Astrocyte of the cerebellum (primary cell): ENCODE measurements at regions not wholly inside any gene's neighbourhood (a gene's known extent, or its start where the extent isn't known, plus 50 kb on each side); places are given as distances from the start of the nearest gene placed in this dataset.

Source experiments
- DNase-seq: peaks from one replicate; pipeline ENCODE4 v3.0.0-alpha.2; 2011; ENCODE audit warnings: low read depth
- H3K4me3 ChIP-seq: 2 replicates; pipeline ENCODE4 v1.5.1; 2011; ENCODE audit warnings: mild to moderate bottlenecking, low read depth, low read length, moderate library complexity
- CTCF ChIP-seq: IDR thresholded peaks from 2 replicates; pipeline ENCODE4 v1.5.1; 2012; ENCODE audit warnings: low read length, low read depth, moderate library complexity, mild to moderate bottlenecking; ENCODE audit errors: missing control alignments
- in situ Hi-C: cut with HindIII; loops from 2 replicates; pipeline ENCODE4 v1.10.0; 2017; ENCODE audit warnings: low sequenced_read_pairs

- no peak overlapping the region for H3K4me3 ChIP-seq
- no peak for TF ChIP-seq CTCF
- no peak for DNase-seq
- in situ Hi-C loops: no loop called here
These were observed 293.3 kb upstream of the GRIA3 start for GRCh38 chrX:122890729-122891128.

GRCh38 chrX:122906726-122907125 lies 277.4 kb upstream of the GRIA3 start:
- no peak for TF ChIP-seq CTCF
- DNase-seq: no peak
- no peak overlapping the region for H3K4me3 ChIP-seq
- in situ Hi-C loops: no loop called here

GRCh38 chrX:122907375-122907774 lies 276.7 kb upstream of the GRIA3 start:
- DNase-seq: no peak
- no peak overlapping the region for H3K4me3 ChIP-seq
- in situ Hi-C loops: no loop called here
- no peak for TF ChIP-seq CTCF

- in situ Hi-C loops: no loop called here
- no peak for DNase-seq
- H3K4me3 ChIP-seq: no peak overlapping the region
- no peak for TF ChIP-seq CTCF
These were observed 273.4 kb upstream of the GRIA3 start for GRCh38 chrX:122910697-122911096.

GRCh38 chrX:122913134-122913533 lies 270.9 kb upstream of the GRIA3 start:
- in situ Hi-C loops: no loop called here
- no peak for DNase-seq
- TF ChIP-seq CTCF: no peak
- no peak overlapping the region for H3K4me3 ChIP-seq

GRCh38 chrX:122913764-122914163 lies 270.3 kb upstream of the GRIA3 start:
- no peak overlapping the region for H3K4me3 ChIP-seq
- in situ Hi-C loops: no loop called here
- no peak for DNase-seq
- TF ChIP-seq CTCF: no peak

GRCh38 chrX:122914256-122914655 lies 269.8 kb upstream of the GRIA3 start:
- no peak for DNase-seq
- in situ Hi-C loops: no loop called here
- TF ChIP-seq CTCF: no peak
- H3K4me3 ChIP-seq: no peak overlapping the region
